IMR-90 (cell line): ENCODE measurements at regions not wholly inside any gene's neighbourhood (a gene's known extent, or its start where the extent isn't known, plus 50 kb on each side); places are given as distances from the start of the nearest gene placed in this dataset.

Experiments used
- ATAC-seq: fragments of 200-7000 bp; cut with Tn5 transposase; 2 replicates; pipeline ENCODE4 v1.9.1; 2020; ENCODE audit warnings: low read depth, mild to moderate bottlenecking, moderate library complexity
- BruUV-seq: library from RNA; stranded (reverse); fragments of 400-500 nt; replicated peaks from 2 replicates; lab custom pipeline; 2021; lab: Mats Ljungman, UMichigan
- CTCF ChIA-PET: fragments of 300-600 bp; formaldehyde crosslinking; extraction: SDS; loops from one replicate; lab custom pipeline; 2021; ENCODE audit warnings: antibody characterized with exemption; lab: Yijun Ruan, JAX
- POLR2A ChIA-PET: fragments of 300-600 bp; sonication (Branson Sonifier 250); formaldehyde crosslinking; loops from one replicate; lab custom pipeline; 2022; ENCODE audit warnings: antibody characterized with exemption; ENCODE audit not compliant: unreplicated experiment; lab: Charles Lee
- DNase-seq: peaks from one replicate; pipeline ENCODE4 v3.0.0; 2013
- H2AFZ ChIP-seq: replicated peaks from 2 replicates; pipeline ENCODE3; 2013; ENCODE audit warnings: low read length, mild to moderate bottlenecking; ENCODE audit not compliant: poor library complexity
- H2AK5ac ChIP-seq: 2 replicates; pipeline ENCODE4 v1.6.1; 2013; ENCODE audit warnings: low read depth, low read length, inconsistent platforms
- H2AK9ac ChIP-seq: replicated peaks from 2 replicates; pipeline ENCODE3; 2013; ENCODE audit warnings: mild to moderate bottlenecking, low read depth, low read length, moderate library complexity; ENCODE audit not compliant: poor library complexity
- H2BK120ac ChIP-seq: 2 replicates; pipeline ENCODE4 v1.6.1; 2013; ENCODE audit warnings: low read depth, low read length, inconsistent platforms
- H2BK15ac ChIP-seq: 3 replicates; pipeline ENCODE4 v1.6.1; 2013; ENCODE audit warnings: low read depth, low read length, inconsistent platforms
- H2BK20ac ChIP-seq: 2 replicates; pipeline ENCODE4 v1.6.1; 2013; ENCODE audit warnings: low read depth, mild to moderate bottlenecking, inconsistent platforms, low read length, moderate library complexity
- H2BK5ac ChIP-seq: 2 replicates; pipeline ENCODE4 v1.6.1; 2013; ENCODE audit warnings: mild to moderate bottlenecking, low read depth, low read length, inconsistent platforms; ENCODE audit not compliant: poor library complexity, severe bottlenecking
- H3K14ac ChIP-seq: replicated peaks from 2 replicates; pipeline ENCODE4 v1.6.1; 2013; ENCODE audit warnings: low read depth, low read length, inconsistent platforms
- H3K18ac ChIP-seq: 2 replicates; pipeline ENCODE4 v1.6.1; 2013; ENCODE audit warnings: low read depth, low read length, control low read depth
- H3K23ac ChIP-seq: 2 replicates; pipeline ENCODE4 v1.6.1; 2013; ENCODE audit warnings: low read depth, low read length, inconsistent platforms
- H3K27ac ChIP-seq: 2 replicates; pipeline ENCODE4 v1.5.1; 2013; ENCODE audit warnings: mild to moderate bottlenecking, control low read depth, low read length; ENCODE audit not compliant: insufficient read depth
- H3K27me3 ChIP-seq: 2 replicates; pipeline ENCODE4 v1.6.1; 2013; ENCODE audit warnings: low read length; ENCODE audit not compliant: control insufficient read depth, insufficient read depth
- H3K36me3 ChIP-seq: 2 replicates; pipeline ENCODE4 v1.6.1; 2013; ENCODE audit warnings: low read length, mixed read lengths; ENCODE audit not compliant: control insufficient read depth, insufficient read depth
- H3K4ac ChIP-seq: 2 replicates; pipeline ENCODE4 v1.6.1; 2013; ENCODE audit warnings: low read depth, low read length, inconsistent platforms
- H3K4me1 ChIP-seq: 2 replicates; pipeline ENCODE4 v1.6.1; 2013; ENCODE audit warnings: low read length, mixed read lengths; ENCODE audit not compliant: control insufficient read depth, insufficient read depth
- H3K4me2 ChIP-seq: 2 replicates; pipeline ENCODE4 v1.6.1; 2013; ENCODE audit warnings: low read depth, mild to moderate bottlenecking, control low read depth, low read length, moderate library complexity
- H3K4me3 ChIP-seq: 2 replicates; pipeline ENCODE4 v1.5.1; 2013; ENCODE audit warnings: low read depth, mild to moderate bottlenecking, control low read depth, low read length, moderate library complexity; ENCODE audit not compliant: insufficient read depth
- H3K56ac ChIP-seq: 2 replicates; pipeline ENCODE4 v1.6.1; 2013; ENCODE audit warnings: low read length, inconsistent platforms; ENCODE audit not compliant: insufficient read depth; ENCODE audit errors: extremely low read depth
- H3K79me1 ChIP-seq, 2 experiments: 2 replicates each; pipeline ENCODE4 v1.6.1; 2013; ENCODE audit warnings: low read length in 2 of 2, inconsistent platforms in 1 of 2, low read depth in 1 of 2
- H3K9ac ChIP-seq: 2 replicates; pipeline ENCODE4 v1.6.1; 2013; ENCODE audit warnings: low read depth, low read length, control low read depth
- H3K9me1 ChIP-seq: 2 replicates; pipeline ENCODE4 v1.6.1; 2013; ENCODE audit warnings: low read length, inconsistent platforms; ENCODE audit not compliant: insufficient read depth
- H3K9me3 ChIP-seq: 2 replicates; pipeline ENCODE4 v1.6.1; 2013; ENCODE audit warnings: low read length; ENCODE audit not compliant: control insufficient read depth, insufficient read depth
- H4K20me1 ChIP-seq: 2 replicates; pipeline ENCODE4 v1.6.1; 2013; ENCODE audit warnings: low read length, inconsistent platforms; ENCODE audit not compliant: insufficient read depth
- H4K5ac ChIP-seq: 2 replicates; pipeline ENCODE4 v1.6.1; 2013; ENCODE audit warnings: mild to moderate bottlenecking, low read depth, low read length, control low read depth
- H4K8ac ChIP-seq, 2 experiments: 2 replicates each; pipeline ENCODE4 v1.6.1; 2013; ENCODE audit warnings: low read depth in 2 of 2, low read length in 2 of 2, control low read depth in 1 of 2, inconsistent platforms in 1 of 2
- H4K91ac ChIP-seq: 2 replicates; pipeline ENCODE4 v1.6.1; 2013; ENCODE audit warnings: low read depth, low read length, inconsistent platforms; ENCODE audit not compliant: insufficient read depth
- BHLHE40 ChIP-seq: fragments of 150-350 bp; IDR thresholded peaks from 2 replicates; pipeline ENCODE4 v1.6.1; 2016; ENCODE audit warnings: mild to moderate bottlenecking, low read depth, low read length
- CEBPB ChIP-seq: IDR thresholded peaks from 2 replicates; pipeline ENCODE4 v1.6.1; 2012; ENCODE audit warnings: low read depth, low read length, improper control_type of control experiment
- CHD1 ChIP-seq: IDR thresholded peaks from 2 replicates; pipeline ENCODE4 v1.6.1; 2012; ENCODE audit warnings: low read depth, low read length, improper control_type of control experiment
- CTCF ChIP-seq: conservative IDR thresholded peaks from 2 replicates; pipeline ENCODE4 v1.5.1; 2012; ENCODE audit warnings: mild to moderate bottlenecking, low read depth, low read length, improper control_type of control experiment
- ELK1 ChIP-seq: fragments of 150-350 bp; IDR thresholded peaks from 2 replicates; pipeline ENCODE4 v1.6.1; 2016; ENCODE audit warnings: low read depth, mild to moderate bottlenecking, low read length, moderate library complexity, borderline replicate concordance
- FOS ChIP-seq: fragments of 150-350 bp; IDR thresholded peaks from 2 replicates; pipeline ENCODE4 v1.6.1; 2016; ENCODE audit warnings: low read depth, low read length
- MAFK ChIP-seq: IDR thresholded peaks from 2 replicates; pipeline ENCODE4 v1.6.1; 2012; ENCODE audit warnings: low read depth, low read length, improper control_type of control experiment
- MAZ ChIP-seq: IDR thresholded peaks from 2 replicates; pipeline ENCODE4 v1.6.1; 2012; ENCODE audit warnings: low read depth, mild to moderate bottlenecking, low read length, improper control_type of control experiment, moderate library complexity, borderline replicate concordance
- MXI1 ChIP-seq: IDR thresholded peaks from 2 replicates; pipeline ENCODE4 v1.6.1; 2012; ENCODE audit warnings: low read depth, mild to moderate bottlenecking, low read length, moderate library complexity, borderline replicate concordance
- NFE2L2 ChIP-seq: fragments of 150-350 bp; IDR thresholded peaks from 2 replicates; pipeline ENCODE4 v1.6.1; 2016; ENCODE audit warnings: low read depth, mild to moderate bottlenecking, low read length
- POLR2A ChIP-seq: IDR thresholded peaks from 2 replicates; pipeline ENCODE4 v1.6.1; 2012; ENCODE audit warnings: mild to moderate bottlenecking, low read depth, low read length
- RAD21 ChIP-seq: IDR thresholded peaks from 2 replicates; pipeline ENCODE4 v1.6.1; 2012; ENCODE audit warnings: low read length, improper control_type of control experiment
- RCOR1 ChIP-seq: IDR thresholded peaks from 2 replicates; pipeline ENCODE4 v1.6.1; 2012; ENCODE audit warnings: mild to moderate bottlenecking, low read length, improper control_type of control experiment; ENCODE audit not compliant: insufficient replicate concordance
- RFX5 ChIP-seq: IDR thresholded peaks from 2 replicates; pipeline ENCODE4 v1.8.0; 2012; ENCODE audit warnings: low read depth, mild to moderate bottlenecking, low read length, moderate library complexity
- SMC3 ChIP-seq: fragments of 150-350 bp; IDR thresholded peaks from 2 replicates; pipeline ENCODE4 v1.6.1; 2016; ENCODE audit warnings: low read depth, mild to moderate bottlenecking, antibody characterized with exemption, low read length, moderate library complexity
- USF2 ChIP-seq: fragments of 150-350 bp; IDR thresholded peaks from 2 replicates; pipeline ENCODE4 v1.6.1; 2017; ENCODE audit warnings: mild to moderate bottlenecking, antibody characterized with exemption, low read length, low read depth
- WGBS, 2 experiments: methylation state at CpG; one replicate each; pipeline versions ENCODE4 v1.1.5 to v1.1.7; 2013; ENCODE audit warnings: missing lambda C conversion rate in 2 of 2; ENCODE audit not compliant: insufficient read length in 1 of 2; ENCODE audit errors: extremely low coverage in 2 of 2; 5-methylcytosine and 5-hydroxymethylcytosine counted together
- dilution Hi-C: fragments of 300-500 bp; cut with HindIII; formaldehyde crosslinking; loops from one replicate; pipeline ENCODE4 v1.14.3; 2018; ENCODE audit warnings: low sequenced_read_pairs; ENCODE audit not compliant: unreplicated experiment
- in situ Hi-C: fragments of 300-500 bp; cut with MboI; formaldehyde crosslinking; loops from 3 replicates; pipeline ENCODE4 v1.14.3; 2019; ENCODE audit warnings: low sequenced_read_pairs, inconsistent platforms, mixed read lengths
- intact Hi-C: fragments of 100-400 bp; cut with micrococcal nuclease; formaldehyde crosslinking; loops from 2 replicates; pipeline ENCODE4 v1.10.0; 2022

GRCh38 chr6:6966127-6966526, 141.6 kb upstream of the RREB1 start:
- DNase-seq, result no peak
- no peak overlapping the region for H2BK120ac ChIP-seq
- H3K9ac ChIP-seq, result no peak overlapping the region
- H4K8ac ChIP-seq, result no peak overlapping the region
- H2BK20ac ChIP-seq, result no peak overlapping the region
- H3K79me1 ChIP-seq, result no peaks in the 10 kb centered on the region
- no peak overlapping the region for H2AK5ac ChIP-seq
- CTCF ChIA-PET, result no interaction called here
- dilution Hi-C loops, result no loop called here
- H3K23ac ChIP-seq, result no peak overlapping the region
- no peaks in the 10 kb centered on the region for H3K4me1 ChIP-seq
- no peak overlapping the region for H3K18ac ChIP-seq
- no peak overlapping the region for H2BK15ac ChIP-seq
- H3K56ac ChIP-seq, result no peak overlapping the region
- no peaks in the 10 kb centered on the region for H3K9me1 ChIP-seq
- no peak overlapping the region for H4K91ac ChIP-seq
- H3K4me3 ChIP-seq, result no peak overlapping the region
- H2AFZ ChIP-seq, result no peak overlapping the region
- WGBS, 2 experiments, result no CpG with 5 or more reads among the region's 1 CpG
- H3K4me2 ChIP-seq, result no peak overlapping the region
- TF ChIP-seq POLR2A (no peak), NFE2L2 (no peak), USF2 (no peak), RFX5 (no peak), BHLHE40 (no peak), MAFK (no peak), ELK1 (no peak), CEBPB (no peak), CTCF (no peak), RCOR1 (no peak), MXI1 (no peak), CHD1 (no peak), RAD21 (no peak), MAZ (no peak), FOS (no peak), SMC3 (no peak)
- no peak overlapping the region for H3K4ac ChIP-seq
- H3K14ac ChIP-seq, result no peak overlapping the region
- intact Hi-C loops, result no loop called here
- no peaks in the 10 kb centered on the region for H4K20me1 ChIP-seq
- H3K27ac ChIP-seq, result no peak overlapping the region
- H2AK9ac ChIP-seq, result no peak overlapping the region
- peaks cover 4% of the 10 kb centered on the region for H3K27me3 ChIP-seq
- no TSS peak for BruUV-seq
- H2BK5ac ChIP-seq, result no peak overlapping the region
- no peaks in the 10 kb centered on the region for H3K9me3 ChIP-seq
- H3K36me3 ChIP-seq, result no peaks in the 10 kb centered on the region
- in situ Hi-C loops, result no loop called here
- no peak for ATAC-seq
- H4K5ac ChIP-seq, result no peak overlapping the region
- POLR2A ChIA-PET, result no interaction called here
